DMS 273 (cell line): ENCODE measurements at regions not wholly inside any gene's neighbourhood (a gene's known extent, or its start where the extent isn't known, plus 50 kb on each side); places are given as distances from the start of the nearest gene placed in this dataset.

Source experiments
- DNase-seq: peaks from one replicate; lab custom pipeline; 2025; ENCODE audit not compliant: unreplicated experiment; lab: John Stamatoyannopoulos, UW

- DNase-seq: no peak
Measured at GRCh38 chr22:47276991-47277390, 514.5 kb downstream of the TBC1D22A start.

- DNase-seq: no peak
Measured at GRCh38 chr22:47276450-47276820, 514.0 kb downstream of the TBC1D22A start.

- DNase-seq: peak; percentile 21
Measured at GRCh38 chr22:47275605-47276449, 513.4 kb downstream of the TBC1D22A start.

GRCh38 chr22:47274196-47274595 lies 511.7 kb downstream of the TBC1D22A start:
- DNase-seq: no peak

- no peak for DNase-seq
Measured at GRCh38 chr22:47270463-47271135, 508.1 kb downstream of the TBC1D22A start.

- DNase-seq: no peak
Measured at GRCh38 chr22:47269516-47270088, 507.2 kb downstream of the TBC1D22A start.

- no peak for DNase-seq
Measured at GRCh38 chr22:47267513-47268282, 505.2 kb downstream of the TBC1D22A start.

- DNase-seq: no peak
Measured at GRCh38 chr22:47266329-47266728, 503.9 kb downstream of the TBC1D22A start.

GRCh38 chr22:47260551-47260950 lies 498.1 kb downstream of the TBC1D22A start:
- no peak for DNase-seq

GRCh38 chr22:47259990-47260389 lies 497.5 kb downstream of the TBC1D22A start:
- DNase-seq: peak; percentile 12

GRCh38 chr22:47259049-47259448 lies 496.6 kb downstream of the TBC1D22A start:
- no peak for DNase-seq

GRCh38 chr22:47257976-47258375 lies 495.5 kb downstream of the TBC1D22A start:
- no peak for DNase-seq

GRCh38 chr22:47257566-47257965 lies 495.1 kb downstream of the TBC1D22A start:
- no peak for DNase-seq

- DNase-seq: no peak
Measured at GRCh38 chr22:47251911-47252310, 489.5 kb downstream of the TBC1D22A start.

- DNase-seq: no peak
Measured at GRCh38 chr22:47250995-47251765, 488.7 kb downstream of the TBC1D22A start.

GRCh38 chr22:47249370-47249928 lies 487.0 kb downstream of the TBC1D22A start:
- no peak for DNase-seq

GRCh38 chr22:47248925-47249324 lies 486.5 kb downstream of the TBC1D22A start:
- DNase-seq: no peak

GRCh38 chr22:47247579-47248240 lies 485.3 kb downstream of the TBC1D22A start:
- no peak for DNase-seq

- DNase-seq: no peak
Measured at GRCh38 chr22:47245786-47246185, 483.3 kb downstream of the TBC1D22A start.

GRCh38 chr22:47245286-47245685 lies 482.8 kb downstream of the TBC1D22A start:
- DNase-seq: no peak
